Nephron progenitor cell (in vitro differentiated cells): ENCODE measurements at regions not wholly inside any gene's neighbourhood (a gene's known extent, or its start where the extent isn't known, plus 50 kb on each side); places are given as distances from the start of the nearest gene placed in this dataset.

Experiments
- DNase-seq: peaks from one replicate; pipeline ENCODE4 v3.0.0; 2021
- H3K27ac Mint-ChIP-seq: 2 replicates; pipeline ENCODE4 v1.8.0; 2021; ENCODE audit warnings: mild to moderate bottlenecking, moderate library complexity, mixed read lengths
- H3K27me3 Mint-ChIP-seq: 2 replicates; pipeline ENCODE4 v1.8.0; 2021; ENCODE audit warnings: mild to moderate bottlenecking, low read depth, mixed read lengths; ENCODE audit not compliant: poor library complexity
- H3K36me3 Mint-ChIP-seq: 2 replicates; pipeline ENCODE4 v1.8.0; 2021; ENCODE audit warnings: low read depth, mixed read lengths
- H3K4me1 Mint-ChIP-seq: 2 replicates; pipeline ENCODE4 v1.8.0; 2021; ENCODE audit warnings: mixed read lengths
- H3K4me3 Mint-ChIP-seq: 2 replicates; pipeline ENCODE4 v1.8.0; 2021; ENCODE audit warnings: mild to moderate bottlenecking, moderate library complexity, mixed read lengths
- H3K9me3 Mint-ChIP-seq: 2 replicates; pipeline ENCODE4 v1.8.0; 2021; ENCODE audit warnings: mild to moderate bottlenecking, moderate library complexity, mixed read lengths
- TF ChIP-seq, protein P1 (sequence below): fragments of 200-600 bp; sonication (generic); IDR thresholded peaks from 2 replicates; pipeline ENCODE4 v1.5.0; 2021; ENCODE audit warnings: antibody characterized with exemption

DNA sequence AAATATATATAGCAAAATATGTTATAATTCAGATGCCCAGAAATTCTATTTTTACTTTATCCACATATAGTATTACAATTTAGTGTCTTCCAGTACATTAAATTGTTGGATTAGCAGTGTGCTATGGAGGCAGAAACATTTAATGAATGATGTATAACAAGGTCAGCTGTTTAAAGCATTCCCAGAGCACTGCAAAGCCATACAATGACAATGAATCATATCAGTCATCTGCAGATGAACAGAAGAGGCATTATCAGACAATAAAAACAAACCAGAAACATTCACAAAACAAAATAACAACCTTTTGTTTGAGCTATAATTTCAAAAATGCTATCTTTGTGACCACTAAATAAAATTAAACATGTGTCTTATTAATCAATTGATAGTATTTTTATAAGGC lies 524.2 kb downstream of the FAT4 start:
- no peaks in the 10 kb centered on the region for H3K4me1 Mint-ChIP-seq
- TF ChIP-seq, protein P1, sequence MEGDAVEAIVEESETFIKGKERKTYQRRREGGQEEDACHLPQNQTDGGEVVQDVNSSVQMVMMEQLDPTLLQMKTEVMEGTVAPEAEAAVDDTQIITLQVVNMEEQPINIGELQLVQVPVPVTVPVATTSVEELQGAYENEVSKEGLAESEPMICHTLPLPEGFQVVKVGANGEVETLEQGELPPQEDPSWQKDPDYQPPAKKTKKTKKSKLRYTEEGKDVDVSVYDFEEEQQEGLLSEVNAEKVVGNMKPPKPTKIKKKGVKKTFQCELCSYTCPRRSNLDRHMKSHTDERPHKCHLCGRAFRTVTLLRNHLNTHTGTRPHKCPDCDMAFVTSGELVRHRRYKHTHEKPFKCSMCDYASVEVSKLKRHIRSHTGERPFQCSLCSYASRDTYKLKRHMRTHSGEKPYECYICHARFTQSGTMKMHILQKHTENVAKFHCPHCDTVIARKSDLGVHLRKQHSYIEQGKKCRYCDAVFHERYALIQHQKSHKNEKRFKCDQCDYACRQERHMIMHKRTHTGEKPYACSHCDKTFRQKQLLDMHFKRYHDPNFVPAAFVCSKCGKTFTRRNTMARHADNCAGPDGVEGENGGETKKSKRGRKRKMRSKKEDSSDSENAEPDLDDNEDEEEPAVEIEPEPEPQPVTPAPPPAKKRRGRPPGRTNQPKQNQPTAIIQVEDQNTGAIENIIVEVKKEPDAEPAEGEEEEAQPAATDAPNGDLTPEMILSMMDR = no peak
- no peak overlapping the region for H3K4me3 Mint-ChIP-seq
- H3K36me3 Mint-ChIP-seq = no peaks in the 10 kb centered on the region
- no peak overlapping the region for H3K27ac Mint-ChIP-seq
- H3K27me3 Mint-ChIP-seq = peaks cover 3% of the 10 kb centered on the region
- no peak for DNase-seq
- no peaks in the 10 kb centered on the region for H3K9me3 Mint-ChIP-seq

GRCh38 chr4:125843947-125844346 lies 529.2 kb downstream of the FAT4 start:
- H3K4me3 Mint-ChIP-seq = no peak overlapping the region
- H3K4me1 Mint-ChIP-seq = no peaks in the 10 kb centered on the region
- no peak for DNase-seq
- no peaks in the 10 kb centered on the region for H3K36me3 Mint-ChIP-seq
- H3K9me3 Mint-ChIP-seq = no peaks in the 10 kb centered on the region
- H3K27ac Mint-ChIP-seq = no peak overlapping the region
- peaks cover 3% of the 10 kb centered on the region for H3K27me3 Mint-ChIP-seq
- TF ChIP-seq, protein P1 = no peak

- Mint-ChIP-seq H3K27me3 (no peaks in the 10 kb centered on the region), H3K4me1 (no peaks in the 10 kb centered on the region), H3K27ac (no peak overlapping the region), H3K4me3 (no peak overlapping the region), H3K36me3 (no peaks in the 10 kb centered on the region), H3K9me3 (no peaks in the 10 kb centered on the region)
- DNase-seq = no peak
- TF ChIP-seq, protein P1 = no peak
Observed at GRCh38 chr4:125847518-125847917, 532.8 kb downstream of the FAT4 start.

DNA sequence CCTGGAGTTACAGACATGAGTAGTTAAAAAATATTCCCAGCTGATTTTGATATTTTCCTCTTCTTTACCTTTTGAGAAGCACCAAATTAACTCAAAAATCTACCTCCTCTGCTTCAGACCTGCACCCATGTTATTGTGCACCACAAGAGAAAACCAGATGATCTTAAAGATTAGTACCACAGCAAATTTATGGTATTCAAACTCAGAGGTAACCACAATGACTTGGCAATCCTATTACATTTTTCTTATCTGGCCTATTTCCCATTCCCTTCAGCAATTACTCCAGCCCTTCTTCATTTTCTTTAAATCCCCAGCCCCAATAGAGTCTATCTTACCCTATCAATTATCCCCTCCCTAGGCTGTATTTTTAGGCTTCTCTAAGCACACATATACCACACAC lies 535.1 kb downstream of the FAT4 start:
- Mint-ChIP-seq H3K27me3 (no peaks in the 10 kb centered on the region), H3K4me3 (no peak overlapping the region), H3K36me3 (no peaks in the 10 kb centered on the region), H3K27ac (no peak overlapping the region), H3K9me3 (no peaks in the 10 kb centered on the region), H3K4me1 (no peaks in the 10 kb centered on the region)
- DNase-seq = no peak
- TF ChIP-seq, protein P1 = no peak

- no peaks in the 10 kb centered on the region for H3K36me3 Mint-ChIP-seq
Observed at GRCh38 chr4:125891597-125892258, 577.0 kb downstream of the FAT4 start.

DNA sequence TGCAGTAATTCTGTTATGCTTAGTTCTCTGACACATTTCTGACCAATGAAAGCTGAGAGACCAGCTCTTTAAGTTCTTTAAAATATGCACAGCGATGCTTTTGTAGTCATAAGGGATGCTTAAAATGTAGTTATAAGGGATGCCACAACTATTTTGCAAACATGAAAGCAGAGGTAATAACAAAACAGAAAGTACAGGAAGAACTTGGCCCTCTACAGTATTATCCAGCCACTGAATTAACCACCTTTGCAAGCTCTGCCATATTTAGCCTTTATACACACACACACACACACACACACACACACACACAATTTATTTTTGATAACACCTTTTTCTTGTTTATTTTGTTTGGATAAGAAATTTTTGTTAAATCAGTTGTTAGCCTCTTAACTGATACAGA lies 590.0 kb downstream of the FAT4 start:
- no peak for DNase-seq
- no peaks in the 10 kb centered on the region for H3K4me1 Mint-ChIP-seq
- peaks cover 6% of the 10 kb centered on the region for H3K27me3 Mint-ChIP-seq
- no peak overlapping the region for H3K27ac Mint-ChIP-seq
- no peaks in the 10 kb centered on the region for H3K9me3 Mint-ChIP-seq
- no peak overlapping the region for H3K4me3 Mint-ChIP-seq
- no peaks in the 10 kb centered on the region for H3K36me3 Mint-ChIP-seq
- TF ChIP-seq, protein P1 = no peak

More at GRCh38 chr4:125891597-125892258, 577.0 kb downstream of the FAT4 start:
- Mint-ChIP-seq H3K9me3 (peaks cover 6% of the 10 kb centered on the region), H3K27me3 (no peaks in the 10 kb centered on the region), H3K27ac (no peak overlapping the region), H3K4me3 (no peak overlapping the region), H3K4me1 (no peaks in the 10 kb centered on the region)
- no peak for DNase-seq
- TF ChIP-seq, protein P1 = no peak
